Esophagus squamous epithelium (tissue), 5 donors: ENCODE measurements at regions not wholly inside any gene's neighbourhood (a gene's known extent, or its start where the extent isn't known, plus 50 kb on each side); places are given as distances from the start of the nearest gene placed in this dataset.

Experiments
- DNase-seq: peaks from one replicate; lab custom pipeline; 2025; lab: John Stamatoyannopoulos, UW
- H3K27ac ChIP-seq, 4 donors: fragments of 200-600 bp; sonication (generic); one replicate each; pipeline ENCODE4 v1.5.1; 2016 to 2019; ENCODE audit warnings: mild to moderate bottlenecking in 1 of 4
- H3K27me3 ChIP-seq, 4 donors: fragments of 200-600 bp; sonication (generic); 1 replicate in 3 of 4; 2 replicates in 1 of 4; pipeline versions ENCODE4 v1.5.1 to v1.6.0; 2017 to 2021; ENCODE audit warnings: antibody characterized with exemption in 1 of 4
- H3K36me3 ChIP-seq, 3 donors: fragments of 200-600 bp; sonication (generic); one replicate each; pipeline ENCODE4 v1.5.1; 2016 to 2019
- H3K4me1 ChIP-seq, 3 donors: fragments of 200-600 bp; sonication (generic); one replicate each; pipeline ENCODE4 v1.5.1; 2017 to 2019
- H3K4me3 ChIP-seq, 4 donors: fragments of 200-600 bp; sonication (generic); 1 replicate in 3 of 4; 2 replicates in 1 of 4; pipeline ENCODE4 v1.5.1; 2016 to 2019; ENCODE audit warnings: mild to moderate bottlenecking in 2 of 4, moderate library complexity in 1 of 4
- H3K9me3 ChIP-seq, 3 donors: fragments of 200-600 bp; sonication (generic); one replicate each; pipeline ENCODE4 v1.5.1; 2016 to 2019
- CTCF ChIP-seq, 6 experiments: fragments of 450-650 bp in 4 of 6; fragments of 200-600 bp in 2 of 6; sonication (generic) in 2 of 6; IDR thresholded peaks; one replicate each; pipeline ENCODE4 v1.5.1; 2016 to 2019; ENCODE audit warnings: antibody characterized with exemption in 6 of 6, mild to moderate bottlenecking in 4 of 6, moderate library complexity in 4 of 6
- POLR2A ChIP-seq, 4 donors: fragments of 450-650 bp; IDR thresholded peaks; one replicate each; pipeline ENCODE4 v1.6.1; 2017; ENCODE audit warnings: antibody characterized with exemption in 4 of 4, mild to moderate bottlenecking in 4 of 4, moderate library complexity in 3 of 4
- WGBS, 2 donors: methylation state at CpG; one replicate each; pipeline ENCODE4 v1.1.5; 2018; 5-methylcytosine and 5-hydroxymethylcytosine counted together
- intact Hi-C: fragments of 100-400 bp; cut with DNase I; formaldehyde crosslinking; loops from one replicate; pipeline ENCODE4 v1.15.0; 2022
- donor health status: DM: yes; HTN: yes; CAD: no.

- DNase-seq: no peak
- Histone ChIP-seq H3K36me3 (no peaks in the 10 kb centered on the region), H3K4me3 (no peak overlapping the region), H3K27ac (peak overlapping the region in 2 of 4 donors; percentile 23 to 26), H3K9me3 (peaks cover 0 to 6% (median 0%) of the 10 kb centered on the region in 3 donors), H3K27me3 (no peaks in the 10 kb centered on the region), H3K4me1 (peaks cover 0 to 29% (median 0%) of the 10 kb centered on the region in 3 donors)
- intact Hi-C loops: no loop called here
- 64 to 66% methylated on average over 2 of the region's 2 CpGs for WGBS, 2 donors
- TF ChIP-seq CTCF (IDR thresholded peaks at IDR 0.05) (no peak), POLR2A (IDR thresholded peaks at IDR 0.05) (no peak)
Measured at GRCh38 chr6:55664591-55665587, 85.9 kb upstream of the HMGCLL1 start.

- TF ChIP-seq POLR2A (IDR thresholded peaks at IDR 0.05): no peak
- no peak for TF ChIP-seq CTCF (IDR thresholded peaks at IDR 0.05)
Measured at GRCh38 chr6:55663914-55664313, 84.9 kb upstream of the HMGCLL1 start.

GRCh38 chr6:55659304-55659703 is 80.3 kb upstream of the HMGCLL1 start:
- H3K4me3 ChIP-seq: no peak overlapping the region
- TF ChIP-seq POLR2A (IDR thresholded peaks at IDR 0.05) (no peak), CTCF (IDR thresholded peaks at IDR 0.05) (no peak)
- intact Hi-C loops: no loop called here
- no peaks in the 10 kb centered on the region for H3K36me3 ChIP-seq
- no peak for DNase-seq
- WGBS, 2 donors: 82 to 88% methylated on average over 3 of the region's 3 CpGs
- no peak overlapping the region for H3K27ac ChIP-seq
- H3K9me3 ChIP-seq: peaks cover 0 to 6% (median 0%) of the 10 kb centered on the region in 3 donors
- H3K27me3 ChIP-seq: no peaks in the 10 kb centered on the region
- no peaks in the 10 kb centered on the region for H3K4me1 ChIP-seq

More at GRCh38 chr6:55663914-55664313, 84.9 kb upstream of the HMGCLL1 start:
- peaks cover 0 to 6% (median 0%) of the 10 kb centered on the region in 3 donors for H3K9me3 ChIP-seq
- WGBS, 2 donors: 85 to 89% methylated on average over 2 of the region's 2 CpGs
- H3K36me3 ChIP-seq: no peaks in the 10 kb centered on the region
- no peak overlapping the region for H3K4me3 ChIP-seq
- H3K27me3 ChIP-seq: no peaks in the 10 kb centered on the region
- H3K4me1 ChIP-seq: peaks cover 0 to 28% (median 0%) of the 10 kb centered on the region in 3 donors
- intact Hi-C loops: no loop called here
- H3K27ac ChIP-seq: no peak overlapping the region
- no peak for DNase-seq

- Histone ChIP-seq H3K27ac (no peak overlapping the region), H3K9me3 (no peaks in the 10 kb centered on the region), H3K27me3 (no peaks in the 10 kb centered on the region), H3K4me3 (no peak overlapping the region), H3K36me3 (no peaks in the 10 kb centered on the region), H3K4me1 (no peaks in the 10 kb centered on the region)
- TF ChIP-seq POLR2A (IDR thresholded peaks at IDR 0.05) (no peak), CTCF (IDR thresholded peaks at IDR 0.05) (no peak)
- intact Hi-C loops: no loop called here
- DNase-seq: no peak
- WGBS, 2 donors: 67 to 96% methylated on average over 1 of the region's 1 CpG
Measured at GRCh38 chr6:55654445-55654844, 75.5 kb upstream of the HMGCLL1 start.

GRCh38 chr6:55652429-55652828 is 73.4 kb upstream of the HMGCLL1 start:
- H3K4me3 ChIP-seq: no peak overlapping the region
- intact Hi-C loops: no loop called here
- no peak for DNase-seq
- H3K9me3 ChIP-seq: no peaks in the 10 kb centered on the region
- H3K27me3 ChIP-seq: no peaks in the 10 kb centered on the region
- no peaks in the 10 kb centered on the region for H3K4me1 ChIP-seq
- no peak overlapping the region for H3K27ac ChIP-seq
- WGBS, 2 donors: 55 to 63% methylated on average over 1 of the region's 1 CpG
- no peaks in the 10 kb centered on the region for H3K36me3 ChIP-seq
- TF ChIP-seq CTCF (IDR thresholded peaks at IDR 0.05) (no peak), POLR2A (IDR thresholded peaks at IDR 0.05) (no peak)
